ENCODE measurements at regions not wholly inside any gene's neighbourhood (a gene's known extent, or its start where the extent isn't known, plus 50 kb on each side); places are given as distances from the start of the nearest gene placed in this dataset.
"Not testable (repeated sequence)": the region's sequence is repeated elsewhere in the genome, so short reads cannot be mapped to it uniquely, and the experiment has no call there.

DNA sequence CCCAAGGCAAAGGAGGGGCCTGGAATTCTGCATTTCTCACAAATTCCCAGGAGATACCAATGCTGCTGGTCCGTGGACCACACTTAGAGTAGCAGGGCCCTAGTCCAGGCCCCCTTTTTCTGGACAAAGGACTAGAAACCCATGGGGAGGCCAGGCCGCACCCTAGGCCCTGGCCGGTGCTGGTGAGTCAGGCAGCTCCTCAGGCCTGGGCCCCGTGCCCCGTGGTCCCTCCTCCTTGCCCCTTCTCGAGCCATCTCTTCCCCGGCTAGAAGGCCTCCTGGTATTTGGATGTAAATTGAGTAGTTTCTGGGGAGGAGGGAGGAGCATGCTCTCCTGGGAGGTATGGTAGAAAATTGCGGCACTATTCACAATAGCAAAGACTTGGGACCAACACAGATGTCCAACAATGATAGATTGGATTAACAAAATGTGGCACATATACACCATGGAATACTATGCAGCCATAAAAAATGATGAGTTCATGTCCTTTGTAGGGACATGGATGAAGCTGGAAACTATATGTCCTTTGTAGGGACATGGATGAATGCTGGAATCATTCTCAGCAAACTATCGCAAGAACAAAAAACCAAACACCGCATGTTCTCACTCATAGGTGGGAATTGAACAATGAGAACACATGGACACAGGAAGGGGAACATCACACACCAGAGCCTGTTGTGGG lies 91.9 kb downstream of the KATNIP start:
- TF ChIP-seq, protein P1, sequence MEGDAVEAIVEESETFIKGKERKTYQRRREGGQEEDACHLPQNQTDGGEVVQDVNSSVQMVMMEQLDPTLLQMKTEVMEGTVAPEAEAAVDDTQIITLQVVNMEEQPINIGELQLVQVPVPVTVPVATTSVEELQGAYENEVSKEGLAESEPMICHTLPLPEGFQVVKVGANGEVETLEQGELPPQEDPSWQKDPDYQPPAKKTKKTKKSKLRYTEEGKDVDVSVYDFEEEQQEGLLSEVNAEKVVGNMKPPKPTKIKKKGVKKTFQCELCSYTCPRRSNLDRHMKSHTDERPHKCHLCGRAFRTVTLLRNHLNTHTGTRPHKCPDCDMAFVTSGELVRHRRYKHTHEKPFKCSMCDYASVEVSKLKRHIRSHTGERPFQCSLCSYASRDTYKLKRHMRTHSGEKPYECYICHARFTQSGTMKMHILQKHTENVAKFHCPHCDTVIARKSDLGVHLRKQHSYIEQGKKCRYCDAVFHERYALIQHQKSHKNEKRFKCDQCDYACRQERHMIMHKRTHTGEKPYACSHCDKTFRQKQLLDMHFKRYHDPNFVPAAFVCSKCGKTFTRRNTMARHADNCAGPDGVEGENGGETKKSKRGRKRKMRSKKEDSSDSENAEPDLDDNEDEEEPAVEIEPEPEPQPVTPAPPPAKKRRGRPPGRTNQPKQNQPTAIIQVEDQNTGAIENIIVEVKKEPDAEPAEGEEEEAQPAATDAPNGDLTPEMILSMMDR (IDR thresholded peaks at IDR 0.05): not testable (repeated sequence)
- not testable (repeated sequence) for TF ChIP-seq POLR2A (IDR thresholded peaks at IDR 0.05)
